ENCODE measurements at regions not wholly inside any gene's neighbourhood (a gene's known extent, or its start where the extent isn't known, plus 50 kb on each side); places are given as distances from the start of the nearest gene placed in this dataset.

DNA sequence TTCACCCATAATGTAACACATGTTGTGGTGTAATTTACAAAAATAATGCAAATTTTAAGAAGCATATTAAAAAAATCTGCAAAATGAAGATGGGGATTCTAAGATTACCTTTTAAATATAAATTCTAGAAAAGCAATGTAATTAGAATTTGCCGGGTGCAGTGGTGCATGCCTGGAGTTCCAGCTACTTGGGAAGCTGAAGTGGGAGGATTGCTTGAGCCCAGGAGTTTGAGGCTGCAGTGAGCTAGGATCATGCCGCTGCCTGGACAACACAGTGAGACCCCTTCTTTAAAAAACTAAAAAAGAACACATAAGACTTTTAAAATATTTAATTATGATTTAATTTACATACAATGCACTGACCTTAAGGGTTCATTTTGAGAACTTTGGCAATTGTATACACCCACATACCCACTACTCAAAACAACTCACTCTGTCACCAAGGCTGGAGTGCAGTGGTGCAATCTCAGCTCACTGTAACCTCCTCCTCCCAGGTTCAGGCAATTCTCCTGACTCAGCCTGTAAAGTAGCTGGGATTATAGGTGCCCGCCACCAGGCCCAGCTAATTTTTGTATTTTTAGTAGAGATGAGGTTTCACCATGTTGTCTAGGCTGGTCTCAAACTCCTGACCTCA is 134.0 kb upstream of the TBL1XR1 start (continued):
- no peak for TF ChIP-seq RFX5 (IDR thresholded peaks at IDR 0.05; ENCODE audit: borderline replicate concordance, low read depth, low read length)
- no peak for TF ChIP-seq KDM1A (IDR thresholded peaks at IDR 0.05; ENCODE audit: borderline replicate concordance, low read length)
